IMR-90 (cell line): ENCODE measurements at regions not wholly inside any gene's neighbourhood (a gene's known extent, or its start where the extent isn't known, plus 50 kb on each side); places are given as distances from the start of the nearest gene placed in this dataset.

Experiments used
- ATAC-seq: fragments of 200-7000 bp; cut with Tn5 transposase; 2 replicates; pipeline ENCODE4 v1.9.1; 2020; ENCODE audit warnings: low read depth, mild to moderate bottlenecking, moderate library complexity
- BruUV-seq: library from RNA; stranded (reverse); fragments of 400-500 nt; replicated peaks from 2 replicates; lab custom pipeline; 2021; lab: Mats Ljungman, UMichigan
- CTCF ChIA-PET: fragments of 300-600 bp; formaldehyde crosslinking; extraction: SDS; loops from one replicate; lab custom pipeline; 2021; ENCODE audit warnings: antibody characterized with exemption; lab: Yijun Ruan, JAX
- POLR2A ChIA-PET: fragments of 300-600 bp; sonication (Branson Sonifier 250); formaldehyde crosslinking; loops from one replicate; lab custom pipeline; 2022; ENCODE audit warnings: antibody characterized with exemption; ENCODE audit not compliant: unreplicated experiment; lab: Charles Lee
- DNase-seq: peaks from one replicate; pipeline ENCODE4 v3.0.0; 2013
- H2AFZ ChIP-seq: replicated peaks from 2 replicates; pipeline ENCODE3; 2013; ENCODE audit warnings: low read length, mild to moderate bottlenecking; ENCODE audit not compliant: poor library complexity
- H2AK5ac ChIP-seq: 2 replicates; pipeline ENCODE4 v1.6.1; 2013; ENCODE audit warnings: low read depth, low read length, inconsistent platforms
- H2AK9ac ChIP-seq: replicated peaks from 2 replicates; pipeline ENCODE3; 2013; ENCODE audit warnings: mild to moderate bottlenecking, low read depth, low read length, moderate library complexity; ENCODE audit not compliant: poor library complexity
- H2BK120ac ChIP-seq: 2 replicates; pipeline ENCODE4 v1.6.1; 2013; ENCODE audit warnings: low read depth, low read length, inconsistent platforms
- H2BK15ac ChIP-seq: 3 replicates; pipeline ENCODE4 v1.6.1; 2013; ENCODE audit warnings: low read depth, low read length, inconsistent platforms
- H2BK20ac ChIP-seq: 2 replicates; pipeline ENCODE4 v1.6.1; 2013; ENCODE audit warnings: low read depth, mild to moderate bottlenecking, inconsistent platforms, low read length, moderate library complexity
- H2BK5ac ChIP-seq: 2 replicates; pipeline ENCODE4 v1.6.1; 2013; ENCODE audit warnings: mild to moderate bottlenecking, low read depth, low read length, inconsistent platforms; ENCODE audit not compliant: poor library complexity, severe bottlenecking
- H3K14ac ChIP-seq: replicated peaks from 2 replicates; pipeline ENCODE4 v1.6.1; 2013; ENCODE audit warnings: low read depth, low read length, inconsistent platforms
- H3K18ac ChIP-seq: 2 replicates; pipeline ENCODE4 v1.6.1; 2013; ENCODE audit warnings: low read depth, low read length, control low read depth
- H3K23ac ChIP-seq: 2 replicates; pipeline ENCODE4 v1.6.1; 2013; ENCODE audit warnings: low read depth, low read length, inconsistent platforms
- H3K27ac ChIP-seq: 2 replicates; pipeline ENCODE4 v1.5.1; 2013; ENCODE audit warnings: mild to moderate bottlenecking, control low read depth, low read length; ENCODE audit not compliant: insufficient read depth
- H3K27me3 ChIP-seq: 2 replicates; pipeline ENCODE4 v1.6.1; 2013; ENCODE audit warnings: low read length; ENCODE audit not compliant: control insufficient read depth, insufficient read depth
- H3K36me3 ChIP-seq: 2 replicates; pipeline ENCODE4 v1.6.1; 2013; ENCODE audit warnings: low read length, mixed read lengths; ENCODE audit not compliant: control insufficient read depth, insufficient read depth
- H3K4ac ChIP-seq: 2 replicates; pipeline ENCODE4 v1.6.1; 2013; ENCODE audit warnings: low read depth, low read length, inconsistent platforms
- H3K4me1 ChIP-seq: 2 replicates; pipeline ENCODE4 v1.6.1; 2013; ENCODE audit warnings: low read length, mixed read lengths; ENCODE audit not compliant: control insufficient read depth, insufficient read depth
- H3K4me2 ChIP-seq: 2 replicates; pipeline ENCODE4 v1.6.1; 2013; ENCODE audit warnings: low read depth, mild to moderate bottlenecking, control low read depth, low read length, moderate library complexity
- H3K4me3 ChIP-seq: 2 replicates; pipeline ENCODE4 v1.5.1; 2013; ENCODE audit warnings: low read depth, mild to moderate bottlenecking, control low read depth, low read length, moderate library complexity; ENCODE audit not compliant: insufficient read depth
- H3K56ac ChIP-seq: 2 replicates; pipeline ENCODE4 v1.6.1; 2013; ENCODE audit warnings: low read length, inconsistent platforms; ENCODE audit not compliant: insufficient read depth; ENCODE audit errors: extremely low read depth
- H3K79me1 ChIP-seq, 2 experiments: 2 replicates each; pipeline ENCODE4 v1.6.1; 2013; ENCODE audit warnings: low read length in 2 of 2, inconsistent platforms in 1 of 2, low read depth in 1 of 2
- H3K9ac ChIP-seq: 2 replicates; pipeline ENCODE4 v1.6.1; 2013; ENCODE audit warnings: low read depth, low read length, control low read depth
- H3K9me1 ChIP-seq: 2 replicates; pipeline ENCODE4 v1.6.1; 2013; ENCODE audit warnings: low read length, inconsistent platforms; ENCODE audit not compliant: insufficient read depth
- H3K9me3 ChIP-seq: 2 replicates; pipeline ENCODE4 v1.6.1; 2013; ENCODE audit warnings: low read length; ENCODE audit not compliant: control insufficient read depth, insufficient read depth
- H4K20me1 ChIP-seq: 2 replicates; pipeline ENCODE4 v1.6.1; 2013; ENCODE audit warnings: low read length, inconsistent platforms; ENCODE audit not compliant: insufficient read depth
- H4K5ac ChIP-seq: 2 replicates; pipeline ENCODE4 v1.6.1; 2013; ENCODE audit warnings: mild to moderate bottlenecking, low read depth, low read length, control low read depth
- H4K8ac ChIP-seq, 2 experiments: 2 replicates each; pipeline ENCODE4 v1.6.1; 2013; ENCODE audit warnings: low read depth in 2 of 2, low read length in 2 of 2, control low read depth in 1 of 2, inconsistent platforms in 1 of 2
- H4K91ac ChIP-seq: 2 replicates; pipeline ENCODE4 v1.6.1; 2013; ENCODE audit warnings: low read depth, low read length, inconsistent platforms; ENCODE audit not compliant: insufficient read depth
- BHLHE40 ChIP-seq: fragments of 150-350 bp; IDR thresholded peaks from 2 replicates; pipeline ENCODE4 v1.6.1; 2016; ENCODE audit warnings: mild to moderate bottlenecking, low read depth, low read length
- CEBPB ChIP-seq: IDR thresholded peaks from 2 replicates; pipeline ENCODE4 v1.6.1; 2012; ENCODE audit warnings: low read depth, low read length, improper control_type of control experiment
- CHD1 ChIP-seq: IDR thresholded peaks from 2 replicates; pipeline ENCODE4 v1.6.1; 2012; ENCODE audit warnings: low read depth, low read length, improper control_type of control experiment
- FOS ChIP-seq: fragments of 150-350 bp; IDR thresholded peaks from 2 replicates; pipeline ENCODE4 v1.6.1; 2016; ENCODE audit warnings: low read depth, low read length
- MAFK ChIP-seq: IDR thresholded peaks from 2 replicates; pipeline ENCODE4 v1.6.1; 2012; ENCODE audit warnings: low read depth, low read length, improper control_type of control experiment
- MAZ ChIP-seq: IDR thresholded peaks from 2 replicates; pipeline ENCODE4 v1.6.1; 2012; ENCODE audit warnings: low read depth, mild to moderate bottlenecking, low read length, improper control_type of control experiment, moderate library complexity, borderline replicate concordance
- MXI1 ChIP-seq: IDR thresholded peaks from 2 replicates; pipeline ENCODE4 v1.6.1; 2012; ENCODE audit warnings: low read depth, mild to moderate bottlenecking, low read length, moderate library complexity, borderline replicate concordance
- NFE2L2 ChIP-seq: fragments of 150-350 bp; IDR thresholded peaks from 2 replicates; pipeline ENCODE4 v1.6.1; 2016; ENCODE audit warnings: low read depth, mild to moderate bottlenecking, low read length
- POLR2A ChIP-seq: IDR thresholded peaks from 2 replicates; pipeline ENCODE4 v1.6.1; 2012; ENCODE audit warnings: mild to moderate bottlenecking, low read depth, low read length
- RAD21 ChIP-seq: IDR thresholded peaks from 2 replicates; pipeline ENCODE4 v1.6.1; 2012; ENCODE audit warnings: low read length, improper control_type of control experiment
- RCOR1 ChIP-seq: IDR thresholded peaks from 2 replicates; pipeline ENCODE4 v1.6.1; 2012; ENCODE audit warnings: mild to moderate bottlenecking, low read length, improper control_type of control experiment; ENCODE audit not compliant: insufficient replicate concordance
- RFX5 ChIP-seq: IDR thresholded peaks from 2 replicates; pipeline ENCODE4 v1.8.0; 2012; ENCODE audit warnings: low read depth, mild to moderate bottlenecking, low read length, moderate library complexity
- SMC3 ChIP-seq: fragments of 150-350 bp; IDR thresholded peaks from 2 replicates; pipeline ENCODE4 v1.6.1; 2016; ENCODE audit warnings: low read depth, mild to moderate bottlenecking, antibody characterized with exemption, low read length, moderate library complexity
- WGBS, 2 experiments: methylation state at CpG; one replicate each; pipeline versions ENCODE4 v1.1.5 to v1.1.7; 2013; ENCODE audit warnings: missing lambda C conversion rate in 2 of 2; ENCODE audit not compliant: insufficient read length in 1 of 2; ENCODE audit errors: extremely low coverage in 2 of 2; 5-methylcytosine and 5-hydroxymethylcytosine counted together
- dilution Hi-C: fragments of 300-500 bp; cut with HindIII; formaldehyde crosslinking; loops from one replicate; pipeline ENCODE4 v1.14.3; 2018; ENCODE audit warnings: low sequenced_read_pairs; ENCODE audit not compliant: unreplicated experiment
- in situ Hi-C: fragments of 300-500 bp; cut with MboI; formaldehyde crosslinking; loops from 3 replicates; pipeline ENCODE4 v1.14.3; 2019; ENCODE audit warnings: low sequenced_read_pairs, inconsistent platforms, mixed read lengths
- intact Hi-C: fragments of 100-400 bp; cut with micrococcal nuclease; formaldehyde crosslinking; loops from 2 replicates; pipeline ENCODE4 v1.10.0; 2022
- TF ChIP-seq, protein P1 (sequence below): conservative IDR thresholded peaks from 2 replicates; pipeline ENCODE4 v1.5.1; 2012; ENCODE audit warnings: mild to moderate bottlenecking, low read depth, low read length, improper control_type of control experiment
- TF ChIP-seq, protein P2 (sequence below): fragments of 150-350 bp; IDR thresholded peaks from 2 replicates; pipeline ENCODE4 v1.6.1; 2016; ENCODE audit warnings: low read depth, mild to moderate bottlenecking, low read length, moderate library complexity, borderline replicate concordance
- TF ChIP-seq, protein P3 (sequence below): fragments of 150-350 bp; IDR thresholded peaks from 2 replicates; pipeline ENCODE4 v1.6.1; 2017; ENCODE audit warnings: mild to moderate bottlenecking, antibody characterized with exemption, low read length, low read depth

DNA sequence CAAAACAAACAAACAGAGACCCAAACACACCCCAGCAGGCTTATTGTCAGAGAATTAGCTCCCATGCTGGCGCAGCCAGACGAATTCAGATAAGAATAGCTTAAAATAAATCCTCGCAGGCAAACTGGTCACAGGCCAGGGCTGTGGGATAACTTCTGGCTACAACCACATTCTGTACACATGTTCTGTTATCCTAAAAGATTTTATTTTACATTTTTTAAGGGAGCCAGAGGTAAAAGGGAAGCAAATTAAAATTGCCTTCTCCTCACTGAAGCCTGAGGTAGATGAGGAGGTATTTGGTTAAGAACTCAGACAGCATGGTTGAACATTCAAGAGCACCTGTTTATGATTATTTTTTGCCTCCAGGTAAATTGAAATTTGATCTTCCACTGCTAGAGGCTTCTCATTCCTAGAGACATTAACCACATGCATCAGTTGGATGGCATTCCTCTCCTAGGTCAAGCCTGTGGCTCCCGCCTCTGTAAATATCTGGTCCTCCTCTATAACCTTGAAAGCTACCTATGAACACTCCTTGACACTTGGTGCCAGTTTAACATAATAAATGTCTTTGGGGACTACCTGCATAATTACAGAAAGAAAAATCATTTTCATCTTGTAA is 190.3 kb downstream of the SATB1 start:
- no peak overlapping the region for H2BK5ac ChIP-seq
- H3K56ac ChIP-seq: no peak overlapping the region
- no peak overlapping the region for H3K23ac ChIP-seq
- ATAC-seq (no peak), DNase-seq (no peak)
- no peak overlapping the region for H2AFZ ChIP-seq
- no peak overlapping the region for H4K8ac ChIP-seq
- H2AK5ac ChIP-seq: no peak overlapping the region
- no peak overlapping the region for H3K27ac ChIP-seq
- H4K91ac ChIP-seq: no peak overlapping the region
- no peaks in the 10 kb centered on the region for H3K27me3 ChIP-seq
- no peak overlapping the region for H4K5ac ChIP-seq
- H2BK120ac ChIP-seq: no peak overlapping the region
- no peak overlapping the region for H2AK9ac ChIP-seq
- dilution Hi-C loops (no loop called here), in situ Hi-C loops (no loop called here), intact Hi-C loops (no loop called here)
- BruUV-seq: no TSS peak
- POLR2A ChIA-PET: no interaction called here
- H3K14ac ChIP-seq: no peak overlapping the region
- no peaks in the 10 kb centered on the region; the same call in 1 of the 2 replicates for H3K4me1 ChIP-seq
- H3K18ac ChIP-seq: no peak overlapping the region
- no peak overlapping the region for H2BK15ac ChIP-seq
- H3K4me2 ChIP-seq: no peak overlapping the region
- no peaks in the 10 kb centered on the region for H3K36me3 ChIP-seq
- no peaks in the 10 kb centered on the region for H3K9me1 ChIP-seq
- no peak overlapping the region for H3K4ac ChIP-seq
- TF ChIP-seq, protein P1, sequence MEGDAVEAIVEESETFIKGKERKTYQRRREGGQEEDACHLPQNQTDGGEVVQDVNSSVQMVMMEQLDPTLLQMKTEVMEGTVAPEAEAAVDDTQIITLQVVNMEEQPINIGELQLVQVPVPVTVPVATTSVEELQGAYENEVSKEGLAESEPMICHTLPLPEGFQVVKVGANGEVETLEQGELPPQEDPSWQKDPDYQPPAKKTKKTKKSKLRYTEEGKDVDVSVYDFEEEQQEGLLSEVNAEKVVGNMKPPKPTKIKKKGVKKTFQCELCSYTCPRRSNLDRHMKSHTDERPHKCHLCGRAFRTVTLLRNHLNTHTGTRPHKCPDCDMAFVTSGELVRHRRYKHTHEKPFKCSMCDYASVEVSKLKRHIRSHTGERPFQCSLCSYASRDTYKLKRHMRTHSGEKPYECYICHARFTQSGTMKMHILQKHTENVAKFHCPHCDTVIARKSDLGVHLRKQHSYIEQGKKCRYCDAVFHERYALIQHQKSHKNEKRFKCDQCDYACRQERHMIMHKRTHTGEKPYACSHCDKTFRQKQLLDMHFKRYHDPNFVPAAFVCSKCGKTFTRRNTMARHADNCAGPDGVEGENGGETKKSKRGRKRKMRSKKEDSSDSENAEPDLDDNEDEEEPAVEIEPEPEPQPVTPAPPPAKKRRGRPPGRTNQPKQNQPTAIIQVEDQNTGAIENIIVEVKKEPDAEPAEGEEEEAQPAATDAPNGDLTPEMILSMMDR: no peak
- TF ChIP-seq, protein P2, sequence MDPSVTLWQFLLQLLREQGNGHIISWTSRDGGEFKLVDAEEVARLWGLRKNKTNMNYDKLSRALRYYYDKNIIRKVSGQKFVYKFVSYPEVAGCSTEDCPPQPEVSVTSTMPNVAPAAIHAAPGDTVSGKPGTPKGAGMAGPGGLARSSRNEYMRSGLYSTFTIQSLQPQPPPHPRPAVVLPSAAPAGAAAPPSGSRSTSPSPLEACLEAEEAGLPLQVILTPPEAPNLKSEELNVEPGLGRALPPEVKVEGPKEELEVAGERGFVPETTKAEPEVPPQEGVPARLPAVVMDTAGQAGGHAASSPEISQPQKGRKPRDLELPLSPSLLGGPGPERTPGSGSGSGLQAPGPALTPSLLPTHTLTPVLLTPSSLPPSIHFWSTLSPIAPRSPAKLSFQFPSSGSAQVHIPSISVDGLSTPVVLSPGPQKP: no peak
- TF ChIP-seq MAFK: no peak
- TF ChIP-seq POLR2A: no peak
- TF ChIP-seq CHD1: no peak
- no peak for TF ChIP-seq FOS
- no peak for TF ChIP-seq MXI1
- TF ChIP-seq NFE2L2: no peak
- TF ChIP-seq SMC3: no peak
- TF ChIP-seq RAD21: no peak
- TF ChIP-seq MAZ: no peak
- TF ChIP-seq, protein P3, sequence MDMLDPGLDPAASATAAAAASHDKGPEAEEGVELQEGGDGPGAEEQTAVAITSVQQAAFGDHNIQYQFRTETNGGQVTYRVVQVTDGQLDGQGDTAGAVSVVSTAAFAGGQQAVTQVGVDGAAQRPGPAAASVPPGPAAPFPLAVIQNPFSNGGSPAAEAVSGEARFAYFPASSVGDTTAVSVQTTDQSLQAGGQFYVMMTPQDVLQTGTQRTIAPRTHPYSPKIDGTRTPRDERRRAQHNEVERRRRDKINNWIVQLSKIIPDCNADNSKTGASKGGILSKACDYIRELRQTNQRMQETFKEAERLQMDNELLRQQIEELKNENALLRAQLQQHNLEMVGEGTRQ: no peak
- TF ChIP-seq BHLHE40: no peak
- TF ChIP-seq CEBPB: no peak
- no peak for TF ChIP-seq RCOR1
- TF ChIP-seq RFX5: no peak
- no peaks in the 10 kb centered on the region for H4K20me1 ChIP-seq
- H2BK20ac ChIP-seq: no peak overlapping the region
- H3K4me3 ChIP-seq: no peak overlapping the region
- no peak overlapping the region for H3K9ac ChIP-seq
- no CpG with 5 or more reads among the region's 4 CpGs for WGBS, 2 experiments
- CTCF ChIA-PET: interaction anchor here (0.6 kb wide), 1 partner anchor 98 kb away, joined by 3 read pairs; no protein-coding TSS in a partner anchor
- no peaks in the 10 kb centered on the region for H3K9me3 ChIP-seq
- H3K79me1 ChIP-seq: no peaks in the 10 kb centered on the region
